ENCODE measurements at regions not wholly inside any gene's neighbourhood (a gene's known extent, or its start where the extent isn't known, plus 50 kb on each side); places are given as distances from the start of the nearest gene placed in this dataset.

DNA sequence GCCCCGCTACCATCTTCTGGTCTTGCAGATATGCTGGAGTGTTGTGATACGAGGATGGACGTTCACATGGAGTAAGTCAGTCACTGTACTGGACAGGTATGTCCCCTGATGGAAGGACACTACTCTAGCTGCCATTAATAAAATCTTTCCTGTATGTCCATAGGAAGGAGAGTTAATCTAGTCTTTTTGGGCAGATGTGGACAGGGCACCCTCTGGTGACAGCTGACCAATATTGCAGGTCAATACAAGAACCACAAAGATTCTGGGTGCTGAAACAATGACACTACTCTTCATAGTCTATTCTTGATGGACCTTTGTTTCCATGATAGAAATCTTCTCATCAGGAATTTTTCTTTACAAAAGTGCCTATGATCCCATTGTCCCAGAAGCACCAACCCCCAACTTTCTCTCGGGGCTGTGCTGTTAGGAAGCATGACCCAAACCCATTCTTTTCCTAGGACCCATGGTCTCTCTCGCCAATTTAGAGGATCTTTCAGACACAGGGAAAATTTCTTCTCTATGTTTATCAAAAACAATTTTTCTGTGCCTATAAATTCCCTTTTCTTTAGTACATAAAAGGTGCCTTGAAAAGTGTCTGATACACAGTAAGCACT, 376.9 kb downstream of the DTWD2 start:
- no peaks in the 10 kb centered on the region for H3K27me3 ChIP-seq (replicated peaks; ENCODE audit: control insufficient read depth, insufficient read depth, low read length, poor library complexity, severe bottlenecking)
- H3K27ac ChIP-seq (ENCODE audit: insufficient read depth, low read length, poor library complexity, severe bottlenecking) = no peak overlapping the region
- H3K4me3 ChIP-seq (ENCODE audit: insufficient read depth, low read depth, low read length, poor library complexity, severe bottlenecking) = no peak overlapping the region
- H3K4me1 ChIP-seq (ENCODE audit: control insufficient read depth, insufficient read depth, low read length, poor library complexity, severe bottlenecking) = no peaks in the 10 kb centered on the region
- H3K36me3 ChIP-seq (ENCODE audit: control insufficient read depth, insufficient read depth, low read length) = no peaks in the 10 kb centered on the region
- no peak for DNase-seq
- no peaks in the 10 kb centered on the region for H3K9me3 ChIP-seq (ENCODE audit: control insufficient read depth, low read length)

DNA sequence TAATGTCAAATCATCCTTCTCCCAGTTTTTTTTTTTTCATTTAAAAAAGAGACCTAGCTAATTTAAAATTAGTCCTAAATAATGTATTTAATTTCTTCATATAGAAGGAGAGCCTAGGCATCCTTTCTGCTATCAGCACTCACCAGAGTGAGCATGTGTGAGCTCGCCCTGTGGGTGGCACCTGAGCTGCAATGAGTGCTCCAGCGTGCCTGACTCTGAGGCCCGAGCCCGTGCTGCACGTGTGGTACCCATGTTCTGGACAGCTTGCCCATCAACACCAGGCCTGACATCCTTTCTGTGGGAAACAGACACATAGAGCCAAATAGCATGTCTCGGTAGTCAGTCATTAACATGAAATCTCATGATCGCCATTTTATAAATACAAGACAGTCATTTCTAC, 381.4 kb downstream of the DTWD2 start:
- Histone ChIP-seq H3K36me3 (ENCODE audit: control insufficient read depth, insufficient read depth, low read length) (no peaks in the 10 kb centered on the region), H3K4me1 (ENCODE audit: control insufficient read depth, insufficient read depth, low read length, poor library complexity, severe bottlenecking) (no peaks in the 10 kb centered on the region), H3K4me3 (ENCODE audit: insufficient read depth, low read depth, low read length, poor library complexity, severe bottlenecking) (no peak overlapping the region), H3K27me3 (replicated peaks; ENCODE audit: control insufficient read depth, insufficient read depth, low read length, poor library complexity, severe bottlenecking) (no peaks in the 10 kb centered on the region), H3K9me3 (ENCODE audit: control insufficient read depth, low read length) (no peaks in the 10 kb centered on the region), H3K27ac (ENCODE audit: insufficient read depth, low read length, poor library complexity, severe bottlenecking) (no peak overlapping the region)
- DNase-seq = no peak

- Histone ChIP-seq H3K4me3 (ENCODE audit: insufficient read depth, low read depth, low read length, poor library complexity, severe bottlenecking) (no peak overlapping the region), H3K36me3 (ENCODE audit: control insufficient read depth, insufficient read depth, low read length) (no peaks in the 10 kb centered on the region), H3K4me1 (ENCODE audit: control insufficient read depth, insufficient read depth, low read length, poor library complexity, severe bottlenecking) (no peaks in the 10 kb centered on the region), H3K9me3 (ENCODE audit: control insufficient read depth, low read length) (no peaks in the 10 kb centered on the region), H3K27ac (ENCODE audit: insufficient read depth, low read length, poor library complexity, severe bottlenecking) (no peak overlapping the region), H3K27me3 (replicated peaks; ENCODE audit: control insufficient read depth, insufficient read depth, low read length, poor library complexity, severe bottlenecking) (no peaks in the 10 kb centered on the region)
- no peak for DNase-seq
Measured at GRCh38 chr5:118605761-118606160, 382.6 kb downstream of the DTWD2 start.

GRCh38 chr5:118604106-118604505, 384.2 kb downstream of the DTWD2 start:
- no peak overlapping the region for H3K27ac ChIP-seq (ENCODE audit: insufficient read depth, low read length, poor library complexity, severe bottlenecking)
- H3K36me3 ChIP-seq (ENCODE audit: control insufficient read depth, insufficient read depth, low read length) = no peaks in the 10 kb centered on the region
- H3K4me3 ChIP-seq (ENCODE audit: insufficient read depth, low read depth, low read length, poor library complexity, severe bottlenecking) = no peak overlapping the region
- no peak for DNase-seq
- H3K4me1 ChIP-seq (ENCODE audit: control insufficient read depth, insufficient read depth, low read length, poor library complexity, severe bottlenecking) = no peaks in the 10 kb centered on the region
- no peaks in the 10 kb centered on the region for H3K9me3 ChIP-seq (ENCODE audit: control insufficient read depth, low read length)
- no peaks in the 10 kb centered on the region for H3K27me3 ChIP-seq (replicated peaks; ENCODE audit: control insufficient read depth, insufficient read depth, low read length, poor library complexity, severe bottlenecking)

DNA sequence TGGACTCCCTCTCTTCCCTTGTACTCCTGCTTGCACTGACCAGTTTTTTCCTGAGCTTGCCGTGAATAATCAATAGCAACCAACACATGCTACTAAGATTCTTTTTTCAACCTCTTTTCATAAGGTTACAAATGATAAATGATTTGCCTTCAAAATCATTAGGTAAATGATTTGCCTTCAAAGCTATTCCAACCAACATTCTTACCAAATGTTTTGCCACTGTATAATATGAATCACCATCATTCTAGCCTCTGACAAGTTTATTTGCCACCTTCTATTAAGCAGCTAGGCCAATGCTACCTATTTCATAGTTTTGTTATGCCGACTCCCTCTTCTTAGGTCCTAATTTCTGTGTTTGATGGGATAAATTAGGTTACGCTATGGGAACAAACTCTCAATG, 385.1 kb downstream of the DTWD2 start:
- no peaks in the 10 kb centered on the region for H3K4me1 ChIP-seq (ENCODE audit: control insufficient read depth, insufficient read depth, low read length, poor library complexity, severe bottlenecking)
- H3K4me3 ChIP-seq (ENCODE audit: insufficient read depth, low read depth, low read length, poor library complexity, severe bottlenecking) = no peak overlapping the region

GRCh38 chr5:118598311-118598710, 390.0 kb downstream of the DTWD2 start:
- Histone ChIP-seq H3K4me3 (ENCODE audit: insufficient read depth, low read depth, low read length, poor library complexity, severe bottlenecking) (no peak overlapping the region), H3K4me1 (ENCODE audit: control insufficient read depth, insufficient read depth, low read length, poor library complexity, severe bottlenecking) (no peaks in the 10 kb centered on the region), H3K27ac (ENCODE audit: insufficient read depth, low read length, poor library complexity, severe bottlenecking) (no peak overlapping the region), H3K9me3 (ENCODE audit: control insufficient read depth, low read length) (no peaks in the 10 kb centered on the region), H3K27me3 (replicated peaks; ENCODE audit: control insufficient read depth, insufficient read depth, low read length, poor library complexity, severe bottlenecking) (no peaks in the 10 kb centered on the region), H3K36me3 (ENCODE audit: control insufficient read depth, insufficient read depth, low read length) (no peaks in the 10 kb centered on the region)
- DNase-seq = no peak

More for the DNA sequence above, 385.1 kb downstream of the DTWD2 start:
- Histone ChIP-seq H3K9me3 (ENCODE audit: control insufficient read depth, low read length) (no peaks in the 10 kb centered on the region), H3K36me3 (ENCODE audit: control insufficient read depth, insufficient read depth, low read length) (no peaks in the 10 kb centered on the region), H3K27ac (ENCODE audit: insufficient read depth, low read length, poor library complexity, severe bottlenecking) (no peak overlapping the region), H3K27me3 (replicated peaks; ENCODE audit: control insufficient read depth, insufficient read depth, low read length, poor library complexity, severe bottlenecking) (no peaks in the 10 kb centered on the region)
- DNase-seq = no peak

DNA sequence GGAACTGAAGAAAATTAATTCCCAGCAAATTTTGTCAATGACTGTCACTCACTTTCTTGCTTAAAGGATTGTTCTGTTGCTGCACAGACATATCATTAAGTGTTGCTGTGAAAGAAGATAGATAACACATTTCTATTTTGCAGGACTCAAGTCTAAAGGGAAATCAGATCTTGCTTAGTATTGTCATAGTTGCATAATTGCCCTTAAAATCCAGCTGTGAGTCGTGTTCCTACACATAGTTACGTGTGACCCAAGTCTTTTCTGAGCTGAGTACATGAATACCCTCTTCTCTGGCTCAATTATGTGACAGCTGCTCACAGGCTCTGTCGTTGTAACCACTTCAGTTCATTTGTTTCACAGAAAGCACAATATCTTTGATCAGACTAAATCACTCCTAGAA, 390.8 kb downstream of the DTWD2 start:
- H3K27ac ChIP-seq (ENCODE audit: insufficient read depth, low read length, poor library complexity, severe bottlenecking) = no peak overlapping the region
- no peak for DNase-seq
- H3K36me3 ChIP-seq (ENCODE audit: control insufficient read depth, insufficient read depth, low read length) = no peaks in the 10 kb centered on the region
- no peak overlapping the region for H3K4me3 ChIP-seq (ENCODE audit: insufficient read depth, low read depth, low read length, poor library complexity, severe bottlenecking)
- no peaks in the 10 kb centered on the region for H3K9me3 ChIP-seq (ENCODE audit: control insufficient read depth, low read length)
- no peaks in the 10 kb centered on the region for H3K4me1 ChIP-seq (ENCODE audit: control insufficient read depth, insufficient read depth, low read length, poor library complexity, severe bottlenecking)
- no peaks in the 10 kb centered on the region for H3K27me3 ChIP-seq (replicated peaks; ENCODE audit: control insufficient read depth, insufficient read depth, low read length, poor library complexity, severe bottlenecking)

DNA sequence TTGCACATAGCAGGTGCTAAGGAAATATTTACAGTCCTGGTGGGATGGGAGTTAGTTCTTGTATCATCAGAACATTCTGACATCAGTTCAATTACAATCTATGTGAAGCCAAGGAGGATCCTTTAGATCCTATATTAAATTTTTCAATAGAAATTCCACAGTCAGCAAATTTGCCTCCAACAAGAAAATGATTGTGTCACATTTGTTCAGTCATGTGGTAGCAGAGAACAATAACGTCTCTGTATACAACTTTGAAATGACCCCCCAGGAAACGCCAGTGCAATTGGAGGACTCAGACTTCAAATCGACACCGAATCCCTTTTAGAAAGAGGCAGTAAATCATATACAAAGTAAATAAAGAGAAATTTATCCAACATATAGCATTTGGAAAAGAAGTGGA, 392.1 kb downstream of the DTWD2 start:
- no peaks in the 10 kb centered on the region for H3K27me3 ChIP-seq (replicated peaks; ENCODE audit: control insufficient read depth, insufficient read depth, low read length, poor library complexity, severe bottlenecking)
- no peak overlapping the region for H3K4me3 ChIP-seq (ENCODE audit: insufficient read depth, low read depth, low read length, poor library complexity, severe bottlenecking)
- H3K9me3 ChIP-seq (ENCODE audit: control insufficient read depth, low read length) = no peaks in the 10 kb centered on the region
- DNase-seq = no peak
- no peaks in the 10 kb centered on the region for H3K4me1 ChIP-seq (ENCODE audit: control insufficient read depth, insufficient read depth, low read length, poor library complexity, severe bottlenecking)
- H3K27ac ChIP-seq (ENCODE audit: insufficient read depth, low read length, poor library complexity, severe bottlenecking) = no peak overlapping the region
- H3K36me3 ChIP-seq (ENCODE audit: control insufficient read depth, insufficient read depth, low read length) = no peaks in the 10 kb centered on the region

DNA sequence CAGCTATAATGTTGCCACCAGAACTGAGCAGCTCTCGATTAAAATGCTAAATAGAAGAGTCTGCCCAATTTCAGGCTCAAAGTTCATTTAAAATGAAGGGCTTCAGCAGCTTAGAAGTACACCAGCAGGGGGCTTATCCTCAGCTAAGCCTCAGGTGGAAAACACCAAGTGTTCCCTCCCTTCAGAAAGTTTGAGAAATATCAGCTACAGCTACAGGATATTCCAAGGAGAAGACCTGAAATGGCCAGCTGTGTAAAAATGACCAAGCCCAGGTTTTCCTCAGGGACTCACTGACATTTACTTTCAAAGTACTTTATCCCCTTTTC, 395.4 kb downstream of the DTWD2 start:
- no peaks in the 10 kb centered on the region for H3K36me3 ChIP-seq (ENCODE audit: control insufficient read depth, insufficient read depth, low read length)
- no peaks in the 10 kb centered on the region for H3K9me3 ChIP-seq (ENCODE audit: control insufficient read depth, low read length)
- DNase-seq = no peak
- no peaks in the 10 kb centered on the region for H3K27me3 ChIP-seq (replicated peaks; ENCODE audit: control insufficient read depth, insufficient read depth, low read length, poor library complexity, severe bottlenecking)
- no peaks in the 10 kb centered on the region for H3K4me1 ChIP-seq (ENCODE audit: control insufficient read depth, insufficient read depth, low read length, poor library complexity, severe bottlenecking)
- no peak overlapping the region for H3K4me3 ChIP-seq (ENCODE audit: insufficient read depth, low read depth, low read length, poor library complexity, severe bottlenecking)
- H3K27ac ChIP-seq (ENCODE audit: insufficient read depth, low read length, poor library complexity, severe bottlenecking) = no peak overlapping the region

DNA sequence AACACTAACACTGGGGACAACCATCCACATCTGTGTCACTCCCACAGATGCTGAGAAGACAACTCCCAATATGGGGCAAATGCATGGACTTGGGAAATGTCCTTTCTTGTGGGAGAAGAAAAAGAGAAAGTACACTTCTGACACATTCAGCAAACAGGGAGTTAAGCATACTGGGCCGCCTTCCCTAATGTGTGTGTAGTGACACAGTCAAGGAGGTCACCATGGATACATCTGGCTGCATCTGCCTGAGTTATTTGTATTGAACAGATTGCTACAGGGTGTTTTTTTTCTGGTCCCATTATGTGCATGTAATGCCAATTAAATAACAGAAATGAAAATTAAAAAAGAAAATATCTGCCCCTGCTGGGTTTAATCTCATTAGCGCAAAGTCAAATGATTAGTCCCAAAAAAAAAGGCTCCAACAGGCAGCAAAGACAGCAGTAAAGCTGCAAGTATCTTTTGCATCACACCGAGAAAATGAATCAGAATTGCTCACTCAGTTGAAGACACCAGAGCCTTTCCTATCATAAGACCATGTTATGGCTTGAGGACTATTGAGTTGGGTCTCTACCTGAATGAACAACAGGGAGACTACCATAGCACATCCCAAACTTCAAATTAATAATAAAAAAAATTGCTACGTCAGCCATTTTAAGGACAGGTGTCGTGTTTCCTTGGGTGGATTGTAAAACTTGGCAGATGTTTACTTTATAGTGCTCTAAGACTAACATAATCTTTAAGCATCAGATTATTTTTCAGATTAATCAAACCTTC, 395.9 kb downstream of the DTWD2 start:
- H3K4me1 ChIP-seq (ENCODE audit: control insufficient read depth, insufficient read depth, low read length, poor library complexity, severe bottlenecking) = no peaks in the 10 kb centered on the region
- no peak for DNase-seq
- no peaks in the 10 kb centered on the region for H3K36me3 ChIP-seq (ENCODE audit: control insufficient read depth, insufficient read depth, low read length)
- no peaks in the 10 kb centered on the region for H3K9me3 ChIP-seq (ENCODE audit: control insufficient read depth, low read length)
- no peak overlapping the region for H3K4me3 ChIP-seq (ENCODE audit: insufficient read depth, low read depth, low read length, poor library complexity, severe bottlenecking)
- no peak overlapping the region for H3K27ac ChIP-seq (ENCODE audit: insufficient read depth, low read length, poor library complexity, severe bottlenecking)
- no peaks in the 10 kb centered on the region for H3K27me3 ChIP-seq (replicated peaks; ENCODE audit: control insufficient read depth, insufficient read depth, low read length, poor library complexity, severe bottlenecking)

All from effector memory CD4-positive, alpha-beta T cell (primary cell).